Vagina (tissue), 2 donors: ENCODE measurements at regions not wholly inside any gene's neighbourhood (a gene's known extent, or its start where the extent isn't known, plus 50 kb on each side); places are given as distances from the start of the nearest gene placed in this dataset.

Experiments
- DNase-seq, 2 donors: peaks; one replicate each; pipeline ENCODE4 v3.0.0-alpha.2; 2017; ENCODE audit errors: extremely low spot score in 2 of 2
- H3K27ac ChIP-seq: fragments of 200-600 bp; sonication (generic); one replicate; pipeline ENCODE4 v1.5.1; 2019
- H3K27me3 ChIP-seq: fragments of 200-600 bp; sonication (generic); one replicate; pipeline ENCODE4 v1.5.1; 2019
- H3K36me3 ChIP-seq, 2 donors: fragments of 200-600 bp; sonication (generic); one replicate each; pipeline ENCODE4 v1.5.1; 2017 to 2019
- H3K4me1 ChIP-seq: fragments of 200-600 bp; sonication (generic); one replicate; pipeline ENCODE4 v1.5.1; 2019
- H3K4me3 ChIP-seq, 2 donors: fragments of 200-600 bp; sonication (generic); 1 replicate in 1 of 2; 2 replicates in 1 of 2; pipeline ENCODE4 v1.5.1; 2016 to 2019
- H3K9me3 ChIP-seq: fragments of 200-600 bp; sonication (generic); one replicate; pipeline ENCODE4 v1.5.1; 2019
- POLR2A ChIP-seq, 2 donors: fragments of 450-650 bp; IDR thresholded peaks; one replicate each; pipeline ENCODE4 v1.6.1; 2017; ENCODE audit warnings: antibody characterized with exemption in 2 of 2, mild to moderate bottlenecking in 2 of 2, moderate library complexity in 2 of 2
- POLR2AphosphoS5 ChIP-seq, 2 donors: sonication (generic); formaldehyde crosslinking; IDR thresholded peaks; one replicate each; pipeline ENCODE4 v1.9.0; 2017; ENCODE audit warnings: antibody characterized with exemption in 2 of 2, mild to moderate bottlenecking in 2 of 2, low read depth in 1 of 2; ENCODE audit not compliant: insufficient read depth in 1 of 2
- intact Hi-C: fragments of 100-400 bp; cut with DNase I; formaldehyde crosslinking; loops from one replicate; pipeline ENCODE4 v1.15.1; 2023
- TF ChIP-seq, protein P1 (sequence below), 3 experiments: fragments of 450-650 bp in 2 of 3; fragments of 200-600 bp in 1 of 3; sonication (generic) in 1 of 3; IDR thresholded peaks; one replicate each; pipeline ENCODE4 v1.5.1; 2017 to 2019; ENCODE audit warnings: antibody characterized with exemption in 3 of 3, mild to moderate bottlenecking in 2 of 3, moderate library complexity in 2 of 3

DNA sequence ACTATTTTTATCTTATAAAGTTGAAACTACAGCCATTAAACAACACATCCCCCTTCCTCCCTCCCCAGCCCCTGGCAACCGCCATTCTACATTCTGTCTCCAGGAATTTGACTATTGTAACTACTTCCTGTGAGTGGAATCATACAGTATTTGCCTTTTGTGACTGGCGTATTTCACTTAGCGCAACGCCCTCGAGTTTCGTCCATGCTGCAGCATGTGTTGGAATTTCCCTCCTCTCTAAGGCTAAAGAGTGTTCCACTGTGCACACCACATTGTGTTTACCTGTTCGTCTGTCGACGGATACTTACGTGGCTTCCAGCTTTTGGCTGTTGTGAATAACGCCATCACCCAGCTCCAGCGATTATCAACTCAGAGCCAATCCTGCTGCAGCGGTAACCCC, 52.0 kb upstream of the DLG1 start:
- no peak for DNase-seq
- Histone ChIP-seq H3K4me3 (no peak overlapping the region), H3K27me3 (no peaks in the 10 kb centered on the region), H3K4me1 (peaks cover 35% of the 10 kb centered on the region), H3K36me3 (no peaks in the 10 kb centered on the region), H3K9me3 (no peaks in the 10 kb centered on the region), H3K27ac (no peak overlapping the region)
- intact Hi-C loops, result no loop called here
- TF ChIP-seq POLR2AphosphoS5 (IDR thresholded peaks at IDR 0.05; ENCODE audit: insufficient read depth in 1 of 2, low read depth in 1 of 2), result no peak

DNA sequence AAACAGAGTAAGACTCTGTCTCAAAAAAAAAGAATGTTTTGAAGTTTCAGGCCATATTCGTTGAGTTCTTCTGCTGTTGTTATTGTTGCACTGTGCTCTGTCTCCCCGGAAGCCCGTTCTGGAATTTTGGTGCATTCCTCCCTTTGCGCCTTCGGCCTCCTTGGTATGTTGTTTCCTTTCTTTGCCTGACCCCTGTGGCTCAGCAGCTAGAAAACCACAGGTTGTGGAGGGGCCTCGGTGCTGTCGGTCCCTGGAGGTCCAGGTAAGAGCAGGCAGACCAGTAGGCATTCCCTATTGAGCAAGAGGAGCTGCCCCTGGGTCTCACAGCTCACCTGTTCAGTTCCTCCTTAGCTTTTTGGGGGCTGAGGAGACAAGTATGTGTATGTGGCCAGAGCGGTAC, 51.0 kb upstream of the DLG1 start:
- TF ChIP-seq, protein P1, sequence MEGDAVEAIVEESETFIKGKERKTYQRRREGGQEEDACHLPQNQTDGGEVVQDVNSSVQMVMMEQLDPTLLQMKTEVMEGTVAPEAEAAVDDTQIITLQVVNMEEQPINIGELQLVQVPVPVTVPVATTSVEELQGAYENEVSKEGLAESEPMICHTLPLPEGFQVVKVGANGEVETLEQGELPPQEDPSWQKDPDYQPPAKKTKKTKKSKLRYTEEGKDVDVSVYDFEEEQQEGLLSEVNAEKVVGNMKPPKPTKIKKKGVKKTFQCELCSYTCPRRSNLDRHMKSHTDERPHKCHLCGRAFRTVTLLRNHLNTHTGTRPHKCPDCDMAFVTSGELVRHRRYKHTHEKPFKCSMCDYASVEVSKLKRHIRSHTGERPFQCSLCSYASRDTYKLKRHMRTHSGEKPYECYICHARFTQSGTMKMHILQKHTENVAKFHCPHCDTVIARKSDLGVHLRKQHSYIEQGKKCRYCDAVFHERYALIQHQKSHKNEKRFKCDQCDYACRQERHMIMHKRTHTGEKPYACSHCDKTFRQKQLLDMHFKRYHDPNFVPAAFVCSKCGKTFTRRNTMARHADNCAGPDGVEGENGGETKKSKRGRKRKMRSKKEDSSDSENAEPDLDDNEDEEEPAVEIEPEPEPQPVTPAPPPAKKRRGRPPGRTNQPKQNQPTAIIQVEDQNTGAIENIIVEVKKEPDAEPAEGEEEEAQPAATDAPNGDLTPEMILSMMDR (IDR thresholded peaks at IDR 0.05), result no peak
- TF ChIP-seq POLR2AphosphoS5 (IDR thresholded peaks at IDR 0.05; ENCODE audit: insufficient read depth in 1 of 2, low read depth in 1 of 2), result no peak
- no peak for TF ChIP-seq POLR2A (IDR thresholded peaks at IDR 0.05)
- no peaks in the 10 kb centered on the region for H3K9me3 ChIP-seq
- H3K4me3 ChIP-seq, result no peak overlapping the region
- no peak overlapping the region for H3K27ac ChIP-seq
- intact Hi-C loops, result no loop called here
- peaks cover 24% of the 10 kb centered on the region for H3K4me1 ChIP-seq
- H3K27me3 ChIP-seq, result no peaks in the 10 kb centered on the region
- no peak for DNase-seq
- H3K36me3 ChIP-seq, result no peaks in the 10 kb centered on the region
